K562 (cell line): ENCODE measurements at regions not wholly inside any gene's neighbourhood (a gene's known extent, or its start where the extent isn't known, plus 50 kb on each side); places are given as distances from the start of the nearest gene placed in this dataset.

Experiments
- ATAC-seq: fragments of 200-7000 bp; cut with Tn5 transposase; 3 replicates; pipeline ENCODE4 v1.9.1; 2020; ENCODE audit warnings: moderate library complexity
- BruUV-seq: library from RNA; stranded (reverse); fragments of 400-500 nt; replicated peaks from 2 replicates; lab custom pipeline; 2021; lab: Mats Ljungman, UMichigan
- CTCF ChIA-PET: fragments of 300-600 bp; formaldehyde crosslinking; extraction: SDS; loops from one replicate; lab custom pipeline; 2021; ENCODE audit warnings: low intra/inter-chr PET ratio; lab: Yijun Ruan, JAX
- POLR2A ChIA-PET: fragments of 300-600, 350-650 bp; sonication (Branson Sonifier 250); formaldehyde crosslinking; extraction: SDS; loops from one replicate; lab custom pipeline; 2021; ENCODE audit warnings: antibody characterized with exemption, inconsistent platforms; lab: Yijun Ruan, JAX
- DNase-seq, 4 experiments: peaks; one replicate each; pipeline versions ENCODE4 v3.0.0 to v3.0.0-alpha.2; 2011 to 2018; ENCODE audit warnings: low spot score in 3 of 4, mixed read lengths in 3 of 4; ENCODE audit errors: extremely low read depth in 1 of 4
- FAIRE-seq: peaks from 2 replicates; lab custom pipeline; 2011; peaks lifted over from hg19 to GRCh38; lab: Jason Lieb, UNC
- H2AFZ ChIP-seq: 2 replicates; pipeline ENCODE4 v1.6.0; 2011; ENCODE audit warnings: low read depth, low read length, control low read depth, inconsistent platforms
- H3K27ac ChIP-seq: fragments of 200-600 bp; 3 replicates; pipeline ENCODE4 v1.8.0; 2011; ENCODE audit warnings: low read depth, mild to moderate bottlenecking, control low read depth, inconsistent platforms, low read length, moderate library complexity, mixed read lengths; ENCODE audit errors: extremely low read depth
- H3K27me3 ChIP-seq, 2 experiments: fragments of 300-600 bp in 1 of 2; 2 replicates in 1 of 2; 3 replicates in 1 of 2; pipeline versions ENCODE4 v1.6.0 to v1.8.0; 2011; ENCODE audit warnings: inconsistent platforms in 2 of 2, low read length in 2 of 2, mild to moderate bottlenecking in 1 of 2, mixed read lengths in 1 of 2, moderate library complexity in 1 of 2; ENCODE audit not compliant: control insufficient read depth in 2 of 2, insufficient read depth in 2 of 2
- H3K36me3 ChIP-seq: fragments of 300-600 bp; 3 replicates; pipeline ENCODE4 v1.8.0; 2011; ENCODE audit warnings: mild to moderate bottlenecking, low read length, inconsistent platforms; ENCODE audit not compliant: control insufficient read depth, insufficient read depth
- H3K4me1 ChIP-seq, 2 experiments: fragments of 200-600 bp in 1 of 2; replicated peaks in 1 of 2; 2 replicates in 1 of 2; 3 replicates in 1 of 2; pipeline versions ENCODE4 v1.5.1 to v1.8.0; 2011; ENCODE audit warnings: inconsistent platforms in 2 of 2, low read length in 2 of 2, mild to moderate bottlenecking in 1 of 2, mixed read lengths in 1 of 2, moderate library complexity in 1 of 2; ENCODE audit not compliant: control insufficient read depth in 2 of 2, insufficient read depth in 2 of 2
- H3K4me2 ChIP-seq: 2 replicates; pipeline ENCODE4 v1.6.1; 2011; ENCODE audit warnings: low read length, control low read depth, inconsistent platforms, mixed read lengths; ENCODE audit not compliant: insufficient read depth
- H3K4me3 ChIP-seq: fragments of 200-600 bp; sonication (generic), shearing (Covaris generic); 2 replicates; pipeline ENCODE4 v1.5.1; 2016; ENCODE audit warnings: control low read depth, inconsistent platforms
- H3K79me2 ChIP-seq: fragments of 200-600 bp; 3 replicates; pipeline ENCODE4 v1.8.0; 2011; ENCODE audit warnings: low read length, inconsistent platforms; ENCODE audit not compliant: control insufficient read depth, insufficient read depth
- H3K9ac ChIP-seq, 2 experiments: 2 replicates each; pipeline versions ENCODE4 v1.6.0 to v1.6.1; 2011; ENCODE audit warnings: low read depth in 2 of 2, low read length in 2 of 2, control low read depth in 1 of 2, inconsistent platforms in 1 of 2, mild to moderate bottlenecking in 1 of 2, mixed read lengths in 1 of 2; ENCODE audit not compliant: insufficient read depth in 1 of 2
- H3K9me1 ChIP-seq: one replicate; pipeline ENCODE4 v1.6.0; 2011; ENCODE audit warnings: inconsistent platforms, mild to moderate bottlenecking, low read length, moderate library complexity; ENCODE audit not compliant: control insufficient read depth, insufficient read depth
- H3K9me3 ChIP-seq: replicated peaks from 2 replicates; pipeline ENCODE4 v1.5.1; 2011; ENCODE audit warnings: low read depth, low read length, inconsistent platforms; ENCODE audit not compliant: control insufficient read depth, insufficient read depth
- H4K20me1 ChIP-seq: replicated peaks from 2 replicates; pipeline ENCODE4 v1.6.1; 2011; ENCODE audit warnings: low read length, inconsistent platforms, mixed read lengths; ENCODE audit not compliant: control insufficient read depth, insufficient read depth
- CREB3 ChIP-seq: fragments of 450-650 bp; conservative IDR thresholded peaks from 2 replicates; pipeline ENCODE4 v1.6.1; 2016; ENCODE audit warnings: missing genetic modification characterization, low read depth, mild to moderate bottlenecking, missing compliant biosample characterization, moderate library complexity
- DIDO1 ChIP-seq: fragments of 450-650 bp; IDR thresholded peaks from 2 replicates; pipeline ENCODE4 v1.6.1; 2016; ENCODE audit warnings: low read depth, missing biosample characterization, missing genetic modification characterization
- E2F4 ChIP-seq: sonication (generic); formaldehyde crosslinking; IDR thresholded peaks from 2 replicates; pipeline ENCODE4 v1.8.0; 2022; ENCODE audit warnings: mild to moderate bottlenecking, low read depth, missing genetic modification reagents
- ETS2 ChIP-seq: IDR thresholded peaks from 2 replicates; pipeline ENCODE4 v1.6.1; 2016; ENCODE audit warnings: borderline replicate concordance, missing genetic modification characterization, mild to moderate bottlenecking, moderate library complexity, missing compliant biosample characterization; ENCODE audit not compliant: poor library complexity, severe bottlenecking
- FOXO4 ChIP-seq: fragments of 450-650 bp; formaldehyde crosslinking; IDR thresholded peaks from 2 replicates; pipeline ENCODE4 v1.4.0; 2020; ENCODE audit warnings: mild to moderate bottlenecking, moderate library complexity
- GTF2A2 ChIP-seq: IDR thresholded peaks from 2 replicates; pipeline ENCODE4 v1.6.1; 2016; ENCODE audit warnings: mild to moderate bottlenecking, missing genetic modification characterization, missing compliant biosample characterization
- HCFC1 ChIP-seq: IDR thresholded peaks from 2 replicates; pipeline ENCODE4 v1.6.1; 2012; ENCODE audit warnings: low read depth, low read length, improper control_type of control experiment
- JUND ChIP-seq, 2 experiments: IDR thresholded peaks; 2 replicates in 1 of 2; 3 replicates in 1 of 2; pipeline ENCODE4 v1.6.1; 2011; ENCODE audit warnings: borderline replicate concordance in 2 of 2, low read depth in 2 of 2, low read length in 2 of 2, improper control_type of control experiment in 1 of 2, missing biosample characterization in 1 of 2, missing genetic modification characterization in 1 of 2, missing genetic modification reagents in 1 of 2
- NCOA4 ChIP-seq: fragments of 450-650 bp; IDR thresholded peaks from 2 replicates; pipeline ENCODE4 v1.6.1; 2018; ENCODE audit warnings: mild to moderate bottlenecking; ENCODE audit not compliant: partially characterized antibody
- NR1H2 ChIP-seq: sonication (generic); formaldehyde crosslinking; IDR thresholded peaks from 2 replicates; pipeline ENCODE4 v1.4.0; 2020; ENCODE audit warnings: mild to moderate bottlenecking, missing genetic modification reagents
- PTBP1 ChIP-seq: fragments of 200-400 bp; formaldehyde crosslinking; IDR thresholded peaks from 2 replicates; pipeline ENCODE4 v1.6.1; 2017; ENCODE audit warnings: low read depth, low read length
- TCF7 ChIP-seq: sonication (generic); IDR thresholded peaks from 2 replicates; pipeline ENCODE4 v1.6.1; 2016; ENCODE audit warnings: antibody characterized with exemption, borderline replicate concordance
- ZNF212 ChIP-seq: fragments of 450-650 bp; formaldehyde crosslinking; IDR thresholded peaks from 2 replicates; pipeline ENCODE4 v1.4.0; 2020; ENCODE audit warnings: mild to moderate bottlenecking
- ZNF3 ChIP-seq: fragments of 250-450 bp; sonication (Bioruptor Pico); IDR thresholded peaks from 2 replicates; pipeline ENCODE4 v1.5.0; 2021; ENCODE audit warnings: mild to moderate bottlenecking, moderate library complexity
- WGBS: fragments of 100-300 bp; shearing (Covaris generic); methylation state at CpG from one replicate; pipeline ENCODE4 v1.1.6; 2016; ENCODE audit warnings: low coverage, mixed read lengths; ENCODE audit not compliant: insufficient coverage; ENCODE audit errors: missing lambda C conversion rate; 5-methylcytosine and 5-hydroxymethylcytosine counted together
- in situ Hi-C: fragments of 300-500 bp; cut with MboI; formaldehyde crosslinking; loops from 4 replicates; pipeline ENCODE4 v1.15.0; 2018; ENCODE audit warnings: inconsistent platforms, mixed read lengths
- intact Hi-C: fragments of 100-400 bp; cut with micrococcal nuclease; formaldehyde crosslinking; loops from 2 replicates; pipeline ENCODE4 v1.14.2; 2022
- TF ChIP-seq, protein P1 (sequence below), 3 experiments: fragments of 200-800 bp in 1 of 3; sonication (Bioruptor generic) in 1 of 3; sonication (generic) in 1 of 3; formaldehyde crosslinking in 1 of 3; IDR thresholded peaks; 2 replicates each; pipeline versions ENCODE4 v1.6.1 to v1.8.0; 2016 to 2022; ENCODE audit warnings: mild to moderate bottlenecking in 2 of 3, missing compliant biosample characterization in 2 of 3, missing genetic modification characterization in 2 of 3, missing genetic modification reagents in 1 of 3

- DNase-seq (no peak), FAIRE-seq (no peak), ATAC-seq (no peak)
- Histone ChIP-seq H3K27ac (no peak overlapping the region), H2AFZ (no peak overlapping the region), H3K4me3 (no peak overlapping the region), H3K9me1 (no peaks in the 10 kb centered on the region), H3K9ac (no peak overlapping the region), H3K27me3 (no peaks in the 10 kb centered on the region), H3K36me3 (peaks cover 8% of the 10 kb centered on the region; the same call in 1 of the 3 replicates), H3K4me1 (peaks cover 29 to 34% of the 10 kb centered on the region in 2 experiments), H3K79me2 (peaks cover 12% of the 10 kb centered on the region; the same call in 1 of the 3 replicates), H3K9me3 (no peaks in the 10 kb centered on the region), H4K20me1 (peaks cover 9% of the 10 kb centered on the region; the same call in 1 of the 2 replicates), H3K4me2 (no peak overlapping the region)
- ChIA-PET CTCF (no interaction called here), POLR2A (interaction anchor here (0.9 kb wide), 1 partner anchor 10 kb away, joined by 8 read pairs; no protein-coding TSS in a partner anchor)
- WGBS, result 98% methylated on average over 20 of the region's 21 CpGs
- TF ChIP-seq NCOA4, result no peak
- TF ChIP-seq FOXO4 (CRISPR knock-in tag), result no peak
- TF ChIP-seq NR1H2 (CRISPR knock-in tag), result no peak
- TF ChIP-seq CREB3 (tag), result no peak
- no peak for TF ChIP-seq GTF2A2 (tag)
- TF ChIP-seq TCF7, result no peak
- TF ChIP-seq ZNF3, result no peak
- no peak for TF ChIP-seq E2F4 (CRISPR knock-in tag)
- no peak for TF ChIP-seq JUND (IDR thresholded peaks at IDR 0.05; ENCODE audit: borderline replicate concordance, low read depth, low read length)
- no peak for TF ChIP-seq JUND (tag; IDR thresholded peaks at IDR 0.05; ENCODE audit: borderline replicate concordance, low read depth, low read length)
- no peak for TF ChIP-seq DIDO1 (tag)
- no peak for TF ChIP-seq ETS2 (tag)
- no peak for TF ChIP-seq PTBP1
- TF ChIP-seq, protein P1, sequence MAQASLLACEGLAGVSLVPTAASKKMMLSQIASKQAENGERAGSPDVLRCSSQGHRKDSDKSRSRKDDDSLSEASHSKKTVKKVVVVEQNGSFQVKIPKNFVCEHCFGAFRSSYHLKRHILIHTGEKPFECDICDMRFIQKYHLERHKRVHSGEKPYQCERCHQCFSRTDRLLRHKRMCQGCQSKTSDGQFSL (CRISPR knock-in tag; IDR thresholded peaks at IDR 0.05), result no peak
- TF ChIP-seq, protein P1 (tag; IDR thresholded peaks at IDR 0.05), result no peak
- TF ChIP-seq HCFC1, result no peak
- no peak for TF ChIP-seq ZNF212 (CRISPR knock-in tag)
- in situ Hi-C loops, result no loop called here
- intact Hi-C loops, result no loop called here
- no TSS peak for BruUV-seq
These were observed 86.2 kb downstream of the PRR15 start for GRCh38 chr7:29649876-29650275.
